HepG2 (cell line): ENCODE measurements at regions not wholly inside any gene's neighbourhood (a gene's known extent, or its start where the extent isn't known, plus 50 kb on each side); places are given as distances from the start of the nearest gene placed in this dataset.

Experiments
- CTCF ChIP-seq: sonication (generic); formaldehyde crosslinking; IDR thresholded peaks from 2 replicates; pipeline ENCODE4 v1.5.0; 2020; ENCODE audit warnings: mild to moderate bottlenecking, missing genetic modification reagents, moderate library complexity
- KDM3A ChIP-seq: IDR thresholded peaks from 2 replicates; pipeline ENCODE4 v1.6.1; 2018; ENCODE audit warnings: low read depth, missing compliant biosample characterization
- ZHX1 ChIP-seq: sonication (generic); formaldehyde crosslinking; IDR thresholded peaks from 2 replicates; pipeline ENCODE4 v1.8.1; 2022; ENCODE audit warnings: low read depth, mild to moderate bottlenecking, missing genetic modification reagents
- ZNF552 ChIP-seq: sonication (generic); formaldehyde crosslinking; IDR thresholded peaks from 2 replicates; pipeline ENCODE4 v1.9.0; 2022; ENCODE audit warnings: missing genetic modification reagents, mild to moderate bottlenecking, borderline replicate concordance

- TF ChIP-seq ZNF552 (CRISPR knock-in tag) (no peak), CTCF (CRISPR knock-in tag) (no peak), ZHX1 (CRISPR knock-in tag) (no peak), KDM3A (CRISPR knock-in tag) (no peak)
Observed at GRCh38 chr2:7895289-7895688, 786.6 kb upstream of the ID2 start.
